Ecto neural progenitor cell (in vitro differentiated cells): ENCODE measurements at regions not wholly inside any gene's neighbourhood (a gene's known extent, or its start where the extent isn't known, plus 50 kb on each side); places are given as distances from the start of the nearest gene placed in this dataset.

Experiments
- DNase-seq: peaks from one replicate; pipeline ENCODE4 v3.0.0-alpha.2; 2018; ENCODE audit warnings: low spot score

- no peak for DNase-seq
Measured at GRCh38 chr6:48243071-48243470, 132.1 kb upstream of the PTCHD4 start.

- DNase-seq = no peak
Measured at GRCh38 chr6:48240287-48240686, 129.3 kb upstream of the PTCHD4 start.

DNA sequence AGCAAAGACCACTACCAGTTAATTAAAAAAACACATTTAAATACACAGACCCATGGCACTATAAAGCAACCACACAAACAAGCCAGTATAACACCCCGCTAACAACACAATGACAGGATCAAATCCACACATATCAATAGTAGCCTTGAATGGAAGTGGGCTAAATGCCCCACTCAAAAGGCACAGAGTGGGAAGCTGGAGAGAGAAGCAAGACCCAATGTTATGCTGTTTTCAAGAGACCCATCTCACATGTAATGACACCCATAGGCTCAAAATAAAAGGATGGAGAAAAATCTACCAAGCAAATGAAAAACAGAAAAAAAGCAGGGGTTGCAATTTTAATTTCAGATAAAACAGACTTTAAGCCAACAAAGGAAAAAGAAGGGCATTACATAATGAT lies 125.4 kb upstream of the PTCHD4 start:
- DNase-seq = no peak

GRCh38 chr6:48233063-48233462 lies 122.1 kb upstream of the PTCHD4 start:
- DNase-seq = no peak

- no peak for DNase-seq
Measured at GRCh38 chr6:48229841-48230240, 118.8 kb upstream of the PTCHD4 start.

DNA sequence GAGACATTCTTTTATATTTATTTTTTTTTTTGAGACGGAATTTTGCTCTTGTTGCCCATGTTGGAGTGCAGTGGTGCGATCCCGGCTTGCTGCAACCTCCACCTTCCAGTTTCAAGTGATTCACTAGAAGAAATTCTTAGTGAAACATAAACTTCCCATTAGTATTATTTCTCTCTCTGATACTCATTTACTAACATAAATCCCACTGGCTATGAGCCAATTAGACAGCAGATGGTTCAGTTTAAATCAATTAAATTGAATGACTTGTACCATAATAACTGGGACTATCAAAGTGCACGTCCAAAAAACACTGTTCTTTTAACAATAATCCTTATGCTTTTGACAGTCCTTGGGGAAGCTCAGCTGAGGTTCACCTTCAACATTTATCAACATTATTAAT lies 111.2 kb upstream of the PTCHD4 start:
- no peak for DNase-seq

- no peak for DNase-seq
Measured at GRCh38 chr6:48213076-48213788, 102.2 kb upstream of the PTCHD4 start.

- DNase-seq = no peak
Measured at GRCh38 chr6:48212501-48212900, 101.5 kb upstream of the PTCHD4 start.

- no peak for DNase-seq
Measured at GRCh38 chr6:48206091-48206490, 95.1 kb upstream of the PTCHD4 start.

GRCh38 chr6:48200869-48201390 lies 89.9 kb upstream of the PTCHD4 start:
- DNase-seq = no peak

DNA sequence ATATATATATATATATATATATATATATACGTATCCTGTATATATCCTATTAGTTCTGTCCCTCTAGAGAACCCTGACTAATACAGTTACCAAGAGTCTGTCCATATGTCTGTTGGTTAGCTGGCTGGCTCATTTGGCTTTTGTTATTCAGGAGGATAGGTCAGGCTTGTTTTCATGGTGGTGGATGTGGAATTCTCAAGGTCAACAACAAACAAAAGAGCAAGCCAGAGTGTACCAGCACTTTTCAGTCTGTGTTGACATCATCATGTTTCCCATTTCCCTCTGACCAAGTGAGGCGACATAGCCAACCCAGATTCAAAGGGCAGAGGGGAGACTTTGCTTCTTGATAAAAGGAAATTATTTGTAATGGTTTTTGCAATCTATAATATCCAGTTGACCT lies 88.5 kb upstream of the PTCHD4 start:
- DNase-seq = no peak

GRCh38 chr6:48197941-48198340 lies 86.9 kb upstream of the PTCHD4 start:
- DNase-seq = no peak

GRCh38 chr6:48194596-48195295 lies 83.7 kb upstream of the PTCHD4 start:
- DNase-seq = no peak

- no peak for DNase-seq
Measured at GRCh38 chr6:48188158-48188557, 77.2 kb upstream of the PTCHD4 start.

DNA sequence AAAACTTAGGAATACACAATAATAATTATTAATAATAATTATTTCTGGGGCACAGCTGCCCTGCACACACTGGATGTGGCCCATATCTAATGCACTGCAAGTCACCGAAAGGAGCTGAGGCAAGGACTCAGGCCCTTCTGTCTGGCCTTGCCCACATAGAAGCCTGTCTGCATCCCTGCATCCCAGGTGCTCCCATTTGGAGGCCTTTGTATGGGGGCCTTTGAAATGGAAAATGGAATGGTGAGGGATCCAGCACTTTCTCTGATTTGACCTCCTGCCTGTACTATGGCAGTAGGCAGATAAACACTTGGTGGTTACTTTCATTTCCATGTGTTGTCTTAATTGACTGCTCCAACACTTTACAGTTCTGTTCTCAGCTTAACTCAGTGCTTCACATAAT lies 75.7 kb upstream of the PTCHD4 start:
- DNase-seq = no peak

DNA sequence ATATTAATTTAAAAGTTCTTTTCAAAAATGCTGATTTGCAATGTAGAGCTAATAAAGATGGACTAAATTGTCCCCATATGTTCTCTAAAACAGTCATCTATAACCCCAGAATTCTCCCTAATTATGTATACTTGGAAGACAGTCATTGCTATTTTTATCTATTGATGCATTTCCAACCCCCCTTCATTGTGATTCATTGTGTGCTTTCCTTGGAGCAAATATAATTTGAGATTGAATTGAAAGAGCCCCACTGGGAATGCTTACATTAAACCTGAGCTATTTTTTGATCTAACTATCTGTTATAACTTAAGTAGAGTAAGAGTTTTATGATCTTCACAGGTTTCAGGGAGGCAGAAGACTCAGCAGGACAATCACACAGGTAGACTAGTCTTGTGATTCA lies 73.7 kb upstream of the PTCHD4 start:
- no peak for DNase-seq

DNA sequence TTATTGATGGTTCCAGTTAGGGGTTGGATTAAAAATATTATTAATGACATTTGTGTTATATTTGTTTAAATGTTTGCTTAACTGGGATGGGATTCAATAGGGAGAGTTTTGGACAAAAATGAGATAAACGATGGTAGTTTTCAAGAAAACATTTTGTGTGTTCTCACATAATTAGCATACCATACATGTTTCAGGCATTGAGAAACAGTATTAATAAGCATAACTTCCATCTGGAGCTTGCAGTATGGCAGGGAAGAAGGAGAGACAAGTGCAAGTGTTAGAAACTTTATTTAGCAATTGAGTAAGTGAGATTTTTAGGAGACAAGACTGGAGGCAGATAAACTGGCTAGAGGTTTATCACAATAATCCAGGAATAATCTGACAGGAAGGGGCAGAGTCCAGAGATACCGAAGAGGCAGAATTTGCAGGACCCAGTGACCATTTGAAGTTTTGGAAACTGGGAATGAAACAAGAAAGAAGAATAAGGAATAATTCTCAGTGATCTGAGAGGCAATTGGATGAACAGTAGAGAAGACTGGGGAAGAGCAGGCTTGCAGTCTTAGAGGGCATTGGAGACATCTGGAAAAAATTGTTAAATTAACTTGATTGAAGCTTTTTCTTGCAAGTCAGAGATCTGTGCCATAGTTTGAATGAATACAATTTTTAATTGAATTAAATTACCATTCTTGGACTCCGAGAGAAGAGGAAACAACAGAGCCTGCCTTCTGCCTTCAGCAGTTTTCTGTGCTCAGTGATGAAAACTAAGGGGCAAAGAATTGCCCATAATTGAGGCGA lies 73.0 kb upstream of the PTCHD4 start:
- DNase-seq = no peak

GRCh38 chr6:48183178-48183577 lies 72.2 kb upstream of the PTCHD4 start:
- DNase-seq = no peak

DNA sequence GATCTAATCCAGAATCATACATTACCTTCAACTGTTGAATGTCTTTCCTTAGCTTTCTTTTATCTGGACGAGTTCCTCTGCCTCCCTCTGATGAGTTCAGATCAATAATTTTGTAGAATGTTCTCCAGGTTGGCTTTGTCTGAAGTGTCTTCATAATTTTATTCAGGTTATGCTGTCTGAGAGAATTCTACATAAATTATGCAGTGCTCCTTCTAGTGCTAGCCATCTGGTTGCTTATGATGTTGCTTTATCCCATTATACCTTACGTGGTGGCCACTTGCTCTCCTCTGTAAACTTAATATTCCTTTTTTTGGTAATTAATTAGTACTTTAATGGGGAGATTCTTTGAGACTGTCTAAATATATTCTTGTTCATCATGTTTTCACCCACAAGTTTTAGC lies 67.7 kb upstream of the PTCHD4 start:
- no peak for DNase-seq

DNA sequence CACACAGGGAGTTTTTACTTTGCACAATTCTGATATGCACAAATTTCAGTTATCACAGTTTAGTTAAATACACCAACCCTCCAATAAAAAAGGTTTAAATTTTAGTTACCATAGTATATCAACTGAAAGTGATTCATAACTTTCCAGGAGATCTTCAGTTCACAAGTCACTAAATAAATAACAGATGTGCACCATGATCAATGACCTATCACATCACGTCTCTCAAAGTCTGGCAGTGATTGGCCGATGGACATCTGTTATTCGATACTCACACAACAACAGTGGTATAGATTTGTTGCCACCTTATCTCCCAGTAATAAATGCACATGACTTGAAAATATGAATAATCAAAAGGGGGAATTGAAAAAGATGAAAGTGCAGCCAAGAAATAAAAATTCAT lies 66.8 kb upstream of the PTCHD4 start:
- no peak for DNase-seq

GRCh38 chr6:48176645-48177308 lies 65.8 kb upstream of the PTCHD4 start:
- DNase-seq = no peak

DNA sequence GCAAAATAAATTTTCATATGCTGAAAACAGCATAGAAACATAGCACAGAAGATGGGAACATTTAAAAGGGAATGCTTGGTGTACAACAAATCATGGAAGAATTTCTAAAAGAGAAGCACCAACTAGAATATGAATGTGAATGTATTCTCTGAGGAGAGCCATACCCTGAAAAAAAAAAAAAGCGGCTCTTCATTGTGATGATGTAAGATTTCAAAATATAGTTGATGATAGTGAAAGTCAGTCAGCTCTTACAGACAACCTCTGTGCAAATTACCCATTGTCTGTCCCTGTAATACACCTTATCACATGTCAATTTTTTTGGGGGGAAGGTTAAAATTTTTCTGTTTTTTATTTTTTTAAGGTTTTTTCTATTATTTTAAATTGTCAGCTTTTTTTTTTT lies 58.6 kb upstream of the PTCHD4 start:
- DNase-seq = no peak
